ENCODE measurements at regions not wholly inside any gene's neighbourhood (a gene's known extent, or its start where the extent isn't known, plus 50 kb on each side); places are given as distances from the start of the nearest gene placed in this dataset.
"Not testable (repeated sequence)": the region's sequence is repeated elsewhere in the genome, so short reads cannot be mapped to it uniquely, and the experiment has no call there.

- H3K4me1 ChIP-seq (ENCODE audit: control insufficient read depth in 1 of 2, insufficient read depth in 1 of 2, low read depth in 1 of 2, low read length in 1 of 2): no peaks in the 10 kb centered on the region
- no peaks in the 10 kb centered on the region for H3K27me3 ChIP-seq
- H3K4me3 ChIP-seq (ENCODE audit: low read depth in 1 of 2, low read length in 1 of 2): no peak overlapping the region
- no peak for TF ChIP-seq CTCF (IDR thresholded peaks at IDR 0.05)
- H3K27ac ChIP-seq: no peak overlapping the region
- no peaks in the 10 kb centered on the region for H3K9me3 ChIP-seq
- no peaks in the 10 kb centered on the region for H3K36me3 ChIP-seq
These were observed 1137.3 kb downstream of the REEP3 start for GRCh38 chr10:64658528-64658927.

GRCh38 chr10:64659311-64659710 lies 1138.1 kb downstream of the REEP3 start:
- Histone ChIP-seq H3K4me3 (ENCODE audit: low read depth in 1 of 2, low read length in 1 of 2) (no peak overlapping the region), H3K27ac (no peak overlapping the region), H3K27me3 (no peaks in the 10 kb centered on the region), H3K9me3 (no peaks in the 10 kb centered on the region), H3K36me3 (no peaks in the 10 kb centered on the region), H3K4me1 (ENCODE audit: control insufficient read depth in 1 of 2, insufficient read depth in 1 of 2, low read depth in 1 of 2, low read length in 1 of 2) (no peaks in the 10 kb centered on the region)
- no peak for TF ChIP-seq CTCF (IDR thresholded peaks at IDR 0.05)

GRCh38 chr10:64682043-64682442 lies 1160.8 kb downstream of the REEP3 start:
- no peaks in the 10 kb centered on the region for H3K36me3 ChIP-seq
- no peak overlapping the region for H3K27ac ChIP-seq
- no peaks in the 10 kb centered on the region for H3K9me3 ChIP-seq
- H3K27me3 ChIP-seq: no peaks in the 10 kb centered on the region
- H3K4me3 ChIP-seq (ENCODE audit: low read depth in 1 of 2, low read length in 1 of 2): no peak overlapping the region
- H3K4me1 ChIP-seq (ENCODE audit: control insufficient read depth in 1 of 2, insufficient read depth in 1 of 2, low read depth in 1 of 2, low read length in 1 of 2): no peaks in the 10 kb centered on the region
- no peak for TF ChIP-seq CTCF (IDR thresholded peaks at IDR 0.05)

GRCh38 chr10:64690194-64690593 lies 1169.0 kb downstream of the REEP3 start:
- Histone ChIP-seq H3K9me3 (no peaks in the 10 kb centered on the region), H3K27ac (no peak overlapping the region), H3K4me1 (ENCODE audit: control insufficient read depth in 1 of 2, insufficient read depth in 1 of 2, low read depth in 1 of 2, low read length in 1 of 2) (no peaks in the 10 kb centered on the region), H3K4me3 (ENCODE audit: low read depth in 1 of 2, low read length in 1 of 2) (no peak overlapping the region), H3K27me3 (no peaks in the 10 kb centered on the region), H3K36me3 (no peaks in the 10 kb centered on the region)
- no peak for TF ChIP-seq CTCF (IDR thresholded peaks at IDR 0.05)

- Histone ChIP-seq H3K27me3 (no peaks in the 10 kb centered on the region), H3K9me3 (no peaks in the 10 kb centered on the region), H3K27ac (no peak overlapping the region), H3K4me3 (ENCODE audit: low read depth in 1 of 2, low read length in 1 of 2) (no peak overlapping the region), H3K36me3 (no peaks in the 10 kb centered on the region), H3K4me1 (ENCODE audit: control insufficient read depth in 1 of 2, insufficient read depth in 1 of 2, low read depth in 1 of 2, low read length in 1 of 2) (no peaks in the 10 kb centered on the region)
- TF ChIP-seq CTCF (IDR thresholded peaks at IDR 0.05): no peak
These were observed 1178.0 kb downstream of the REEP3 start for GRCh38 chr10:64699244-64699643.

- not testable (repeated sequence) for H3K4me3 ChIP-seq (ENCODE audit: low read depth in 1 of 2, low read length in 1 of 2); H3K36me3 ChIP-seq; H3K9me3 ChIP-seq; H3K27me3 ChIP-seq; H3K4me1 ChIP-seq (ENCODE audit: control insufficient read depth in 1 of 2, insufficient read depth in 1 of 2, low read depth in 1 of 2, low read length in 1 of 2); H3K27ac ChIP-seq
These were observed 1180.9 kb downstream of the REEP3 start for GRCh38 chr10:64702086-64702485.
